Right atrium auricular region (tissue), 2 donors: ENCODE measurements at regions not wholly inside any gene's neighbourhood (a gene's known extent, or its start where the extent isn't known, plus 50 kb on each side); places are given as distances from the start of the nearest gene placed in this dataset.
"Not testable (repeated sequence)": the region's sequence is repeated elsewhere in the genome, so short reads cannot be mapped to it uniquely, and the experiment has no call there.

ENCODE experiments used
- DNase-seq: peaks from one replicate; pipeline ENCODE4 v3.0.0-alpha.2; 2019; ENCODE audit warnings: low spot score
- H3K27ac ChIP-seq, 2 donors: fragments of 200-600 bp; sonication (generic); 1 replicate in 1 of 2; 2 replicates in 1 of 2; pipeline ENCODE4 v1.5.1; 2016 to 2019
- H3K27me3 ChIP-seq, 2 donors: fragments of 200-600 bp; sonication (generic); one replicate each; pipeline versions ENCODE4 v1.5.1 to v1.6.0; 2017 to 2019
- H3K36me3 ChIP-seq: fragments of 200-600 bp; sonication (generic); one replicate; pipeline ENCODE4 v1.5.1; 2016
- H3K4me1 ChIP-seq, 2 donors: fragments of 200-600 bp; sonication (generic); one replicate each; pipeline versions ENCODE4 v1.5.1 to v1.6.0; 2017 to 2019
- H3K4me3 ChIP-seq, 2 donors: fragments of 200-600 bp; sonication (generic); 1 replicate in 1 of 2; 2 replicates in 1 of 2; pipeline ENCODE4 v1.5.1; 2017 to 2019; ENCODE audit warnings: mild to moderate bottlenecking in 1 of 2, moderate library complexity in 1 of 2
- H3K9me3 ChIP-seq, 2 donors: fragments of 200-600 bp; sonication (generic); one replicate each; pipeline ENCODE4 v1.5.1; 2019
- TF ChIP-seq, protein P1 (sequence below), 2 donors: fragments of 200-600 bp; sonication (generic); IDR thresholded peaks; one replicate each; pipeline ENCODE4 v1.5.1; 2019; ENCODE audit warnings: antibody characterized with exemption in 2 of 2

DNA sequence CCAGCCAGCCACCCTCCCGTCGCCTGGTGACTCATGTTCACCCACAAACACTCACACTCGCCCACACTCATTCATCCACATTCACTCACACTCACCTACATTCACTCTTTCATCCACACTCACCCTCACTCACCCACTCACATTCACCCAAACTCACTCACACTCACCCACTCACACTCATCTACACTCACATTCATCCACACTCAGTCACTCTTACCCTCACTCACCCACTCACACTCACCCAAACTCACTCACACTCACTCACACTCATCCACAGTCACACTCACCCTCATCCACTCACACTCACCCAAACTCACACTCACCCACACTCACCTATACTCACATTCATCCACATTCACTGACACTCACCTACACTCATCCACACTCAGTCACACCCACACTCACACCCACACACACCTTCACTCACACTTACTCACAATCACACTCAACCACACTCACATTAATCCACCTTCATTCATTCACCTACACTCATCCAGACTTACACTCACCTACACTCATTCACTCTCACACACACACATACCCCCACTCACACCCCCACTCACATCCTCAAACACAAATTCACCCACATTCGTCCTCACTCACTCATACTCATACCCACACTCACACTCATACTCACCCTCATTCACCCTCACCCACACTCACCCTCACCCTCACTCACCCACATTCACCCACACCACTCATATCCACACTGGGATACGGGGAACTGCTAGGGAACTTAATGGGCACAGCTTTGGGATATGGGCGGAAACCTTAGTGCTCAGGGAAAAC, 2221.6 kb upstream of the AGA start:
- Histone ChIP-seq H3K9me3 (no peaks in the 10 kb centered on the region), H3K36me3 (no peaks in the 10 kb centered on the region), H3K27me3 (no peaks in the 10 kb centered on the region), H3K27ac (no peak overlapping the region), H3K4me1 (no peaks in the 10 kb centered on the region), H3K4me3 (no peak overlapping the region)
- TF ChIP-seq, protein P1, sequence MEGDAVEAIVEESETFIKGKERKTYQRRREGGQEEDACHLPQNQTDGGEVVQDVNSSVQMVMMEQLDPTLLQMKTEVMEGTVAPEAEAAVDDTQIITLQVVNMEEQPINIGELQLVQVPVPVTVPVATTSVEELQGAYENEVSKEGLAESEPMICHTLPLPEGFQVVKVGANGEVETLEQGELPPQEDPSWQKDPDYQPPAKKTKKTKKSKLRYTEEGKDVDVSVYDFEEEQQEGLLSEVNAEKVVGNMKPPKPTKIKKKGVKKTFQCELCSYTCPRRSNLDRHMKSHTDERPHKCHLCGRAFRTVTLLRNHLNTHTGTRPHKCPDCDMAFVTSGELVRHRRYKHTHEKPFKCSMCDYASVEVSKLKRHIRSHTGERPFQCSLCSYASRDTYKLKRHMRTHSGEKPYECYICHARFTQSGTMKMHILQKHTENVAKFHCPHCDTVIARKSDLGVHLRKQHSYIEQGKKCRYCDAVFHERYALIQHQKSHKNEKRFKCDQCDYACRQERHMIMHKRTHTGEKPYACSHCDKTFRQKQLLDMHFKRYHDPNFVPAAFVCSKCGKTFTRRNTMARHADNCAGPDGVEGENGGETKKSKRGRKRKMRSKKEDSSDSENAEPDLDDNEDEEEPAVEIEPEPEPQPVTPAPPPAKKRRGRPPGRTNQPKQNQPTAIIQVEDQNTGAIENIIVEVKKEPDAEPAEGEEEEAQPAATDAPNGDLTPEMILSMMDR (IDR thresholded peaks at IDR 0.05) = no peak
- DNase-seq = no peak

DNA sequence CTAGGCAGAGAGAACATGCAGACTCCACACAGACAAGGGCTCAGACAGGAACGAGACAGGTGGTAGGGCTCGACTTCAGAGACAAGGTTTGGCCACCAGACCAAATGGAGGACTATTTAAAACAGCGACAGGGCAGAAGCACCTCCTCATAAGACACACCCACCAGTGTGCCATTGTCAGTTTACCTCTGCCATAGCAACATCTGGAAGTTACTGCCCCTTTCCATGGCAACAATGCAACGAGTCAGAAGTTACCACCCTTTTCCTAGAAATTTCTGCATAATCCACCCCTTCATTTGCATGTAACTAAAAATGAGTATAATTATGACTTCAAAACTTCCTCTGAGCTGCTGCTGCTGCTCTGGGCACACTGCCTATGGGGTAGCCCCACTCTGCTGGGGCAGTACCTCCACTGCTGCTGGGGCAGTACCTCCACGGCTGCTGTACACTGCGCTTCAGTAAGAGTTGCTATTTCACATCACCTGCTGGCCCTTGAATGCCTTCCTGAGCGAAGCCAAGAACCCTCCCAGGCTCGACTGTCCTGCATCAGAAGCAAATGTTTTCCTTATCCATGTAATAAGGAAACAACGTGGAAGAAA, 2222.3 kb upstream of the AGA start:
- H3K4me1 ChIP-seq = no peaks in the 10 kb centered on the region
- H3K4me3 ChIP-seq = no peak overlapping the region
- TF ChIP-seq, protein P1 (IDR thresholded peaks at IDR 0.05) = no peak
- H3K27ac ChIP-seq = no peak overlapping the region
- no peak for DNase-seq
- no peaks in the 10 kb centered on the region for H3K36me3 ChIP-seq
- no peaks in the 10 kb centered on the region for H3K27me3 ChIP-seq
- no peaks in the 10 kb centered on the region for H3K9me3 ChIP-seq

DNA sequence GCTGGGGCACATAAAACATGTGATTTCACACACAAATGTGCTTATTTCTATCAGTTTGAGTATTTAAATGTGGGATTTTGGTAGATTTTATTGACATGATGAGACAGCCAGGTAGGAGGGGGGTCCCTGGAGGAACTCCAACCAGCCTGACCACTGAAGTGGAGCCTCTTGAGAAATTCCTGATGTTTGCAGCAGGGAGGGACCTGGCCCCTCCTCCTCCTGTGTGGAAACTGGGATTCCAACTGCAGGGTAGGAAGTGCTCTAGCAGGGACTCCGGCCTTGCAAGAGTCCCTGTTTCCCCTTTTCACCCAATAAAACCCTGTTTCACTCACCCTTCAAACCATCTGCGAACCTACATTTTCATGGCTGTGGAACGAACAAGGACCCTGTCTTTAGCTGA, 2224.0 kb upstream of the AGA start:
- no peak overlapping the region for H3K4me3 ChIP-seq
- no peaks in the 10 kb centered on the region for H3K27me3 ChIP-seq
- no peak for DNase-seq
- TF ChIP-seq, protein P1 (IDR thresholded peaks at IDR 0.05) = no peak
- no peaks in the 10 kb centered on the region for H3K9me3 ChIP-seq
- no peaks in the 10 kb centered on the region for H3K4me1 ChIP-seq
- no peaks in the 10 kb centered on the region for H3K36me3 ChIP-seq
- no peak overlapping the region for H3K27ac ChIP-seq

DNA sequence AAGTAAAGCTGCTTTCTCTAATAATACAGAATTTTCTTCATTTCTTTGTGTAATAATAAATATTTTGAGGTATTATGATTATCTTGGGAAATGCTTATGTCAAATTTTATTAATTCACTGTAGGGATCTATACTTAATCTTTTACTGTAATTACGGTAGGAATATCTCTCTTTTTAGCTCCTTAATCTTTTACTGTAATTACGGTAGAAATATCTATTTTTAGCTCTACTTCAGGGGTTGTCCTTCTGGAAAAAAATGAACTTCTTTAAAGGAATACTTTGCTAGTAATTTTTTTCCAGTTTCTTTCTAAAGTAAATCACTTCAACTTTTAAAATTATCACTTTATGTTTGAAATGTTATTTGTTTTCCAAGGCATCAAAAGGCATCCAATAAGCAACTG, 2229.4 kb upstream of the AGA start:
- TF ChIP-seq, protein P1 (IDR thresholded peaks at IDR 0.05) = no peak
- DNase-seq = no peak
- H3K27me3 ChIP-seq = no peaks in the 10 kb centered on the region
- H3K36me3 ChIP-seq = no peaks in the 10 kb centered on the region
- H3K9me3 ChIP-seq = peaks cover 0 to 15% of the 10 kb centered on the region in 2 donors
- no peak overlapping the region for H3K4me3 ChIP-seq
- H3K27ac ChIP-seq = no peak overlapping the region
- no peaks in the 10 kb centered on the region for H3K4me1 ChIP-seq

DNA sequence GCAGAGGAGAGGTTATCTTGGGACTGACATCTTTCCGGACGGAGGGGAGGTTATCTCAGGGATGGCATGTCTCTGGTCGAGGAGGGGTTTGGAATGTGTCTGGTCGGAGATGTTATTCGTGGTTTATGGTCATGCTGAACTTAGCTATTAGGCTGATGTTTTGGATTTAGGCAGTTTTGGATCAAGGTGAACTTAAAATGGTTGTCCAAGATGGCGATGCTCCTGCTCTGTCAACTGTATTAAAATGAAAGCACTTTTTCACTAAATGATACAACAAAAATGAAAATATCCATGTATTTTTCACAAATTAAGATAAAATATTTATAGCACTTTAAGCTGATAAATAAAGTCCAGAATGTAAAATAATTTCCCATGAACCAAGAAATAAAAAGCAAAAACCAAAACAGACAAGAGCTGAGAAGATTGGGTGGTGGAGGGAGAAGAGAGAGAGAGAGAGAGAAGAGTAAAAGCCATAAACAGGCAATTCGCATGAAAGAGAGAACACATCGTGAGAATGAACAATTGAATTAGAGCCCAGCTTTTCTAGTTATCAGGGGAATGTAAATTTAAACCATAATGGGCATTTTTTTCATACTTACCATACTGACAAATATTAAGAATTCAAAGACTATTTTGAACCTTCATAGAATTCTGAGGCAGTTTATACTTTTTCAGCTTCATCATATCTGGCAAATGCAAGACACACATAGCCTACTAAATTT, 2236.0 kb upstream of the AGA start:
- TF ChIP-seq, protein P1 (IDR thresholded peaks at IDR 0.05) = no peak

DNA sequence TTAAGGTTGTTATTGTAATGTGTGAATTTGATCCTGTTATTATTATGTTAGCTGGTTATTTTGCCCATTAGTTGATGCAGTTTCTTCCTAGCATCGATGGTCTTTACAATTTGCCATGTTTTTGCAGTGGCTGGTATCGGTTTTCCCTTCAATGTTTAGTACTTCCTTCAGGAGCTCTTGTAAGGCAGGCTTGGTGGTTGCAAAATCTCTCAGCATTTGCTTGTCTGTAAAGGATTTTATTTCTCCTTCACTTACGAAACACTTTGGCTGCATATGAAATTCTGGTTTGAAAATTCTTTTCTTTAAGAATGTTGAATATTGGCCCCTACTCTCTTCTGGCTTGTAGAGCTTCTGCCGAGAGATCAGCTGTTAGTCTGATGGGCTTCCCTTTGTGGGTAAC, 2241.4 kb upstream of the AGA start:
- not testable (repeated sequence) for DNase-seq, H3K27me3 ChIP-seq, H3K4me3 ChIP-seq, H3K27ac ChIP-seq, H3K4me1 ChIP-seq, H3K9me3 ChIP-seq, H3K36me3 ChIP-seq

More for the DNA sequence above, 2236.0 kb upstream of the AGA start:
- Histone ChIP-seq H3K9me3 (peaks cover 0 to 9% of the 10 kb centered on the region in 2 donors), H3K4me1 (no peaks in the 10 kb centered on the region), H3K4me3 (no peak overlapping the region), H3K27ac (no peak overlapping the region), H3K36me3 (no peaks in the 10 kb centered on the region), H3K27me3 (no peaks in the 10 kb centered on the region)
- DNase-seq = no peak
